Calu3 (cell line): ENCODE measurements at regions not wholly inside any gene's neighbourhood (a gene's known extent, or its start where the extent isn't known, plus 50 kb on each side); places are given as distances from the start of the nearest gene placed in this dataset.

ENCODE experiments used
- BruUV-seq: library from RNA; stranded (reverse); fragments of 400-500 nt; replicated peaks from 2 replicates; lab custom pipeline; 2021; lab: Mats Ljungman, UMichigan
- CTCF ChIA-PET: fragments of 300-600 bp; sonication (Branson Sonifier 250); formaldehyde crosslinking; loops from one replicate; lab custom pipeline; 2022; ENCODE audit warnings: antibody characterized with exemption; lab: Charles Lee
- DNase-seq: peaks from one replicate; pipeline ENCODE4 v3.0.0; 2022
- H3K27ac Mint-ChIP-seq: one replicate; pipeline ENCODE4 v1.8.0; 2022; ENCODE audit warnings: mixed read lengths; ENCODE audit not compliant: unreplicated experiment
- H3K27me3 Mint-ChIP-seq: one replicate; pipeline ENCODE4 v1.8.0; 2022; ENCODE audit warnings: mixed read lengths; ENCODE audit not compliant: unreplicated experiment
- H3K36me3 Mint-ChIP-seq: one replicate; pipeline ENCODE4 v1.8.0; 2022; ENCODE audit warnings: mild to moderate bottlenecking, moderate library complexity, mixed read lengths; ENCODE audit not compliant: insufficient read depth, unreplicated experiment
- H3K4me1 Mint-ChIP-seq: one replicate; pipeline ENCODE4 v1.8.0; 2022; ENCODE audit warnings: mild to moderate bottlenecking, low read depth, mixed read lengths; ENCODE audit not compliant: unreplicated experiment
- H3K4me3 Mint-ChIP-seq: one replicate; pipeline ENCODE4 v1.8.0; 2022; ENCODE audit warnings: mild to moderate bottlenecking, low read depth, moderate library complexity, mixed read lengths; ENCODE audit not compliant: unreplicated experiment
- H3K9me3 Mint-ChIP-seq: one replicate; pipeline ENCODE4 v1.8.0; 2022; ENCODE audit warnings: low read depth, mixed read lengths; ENCODE audit not compliant: unreplicated experiment
- CTCF ChIP-seq: fragments of 200-600 bp; IDR thresholded peaks from one replicate; pipeline ENCODE4 v1.8.0; 2022; ENCODE audit warnings: antibody characterized with exemption; ENCODE audit not compliant: unreplicated experiment
- intact Hi-C: fragments of 100-400 bp; cut with micrococcal nuclease; formaldehyde crosslinking; loops from one replicate; pipeline ENCODE4 v1.10.0; 2022; ENCODE audit not compliant: unreplicated experiment

GRCh38 chr12:33061844-33062243 is 165.3 kb upstream of the PKP2 start:
- CTCF ChIA-PET = no interaction called here
- TF ChIP-seq CTCF = no peak
- H3K4me1 Mint-ChIP-seq = no peaks in the 10 kb centered on the region
- no peak for DNase-seq
- no peaks in the 10 kb centered on the region for H3K27me3 Mint-ChIP-seq
- intact Hi-C loops = no loop called here
- no peak overlapping the region for H3K4me3 Mint-ChIP-seq
- no peaks in the 10 kb centered on the region for H3K36me3 Mint-ChIP-seq
- H3K9me3 Mint-ChIP-seq = no peaks in the 10 kb centered on the region
- H3K27ac Mint-ChIP-seq = no peak overlapping the region
- BruUV-seq = no TSS peak

GRCh38 chr12:33054371-33054770 is 157.8 kb upstream of the PKP2 start:
- no TSS peak for BruUV-seq
- no peaks in the 10 kb centered on the region for H3K36me3 Mint-ChIP-seq
- H3K4me1 Mint-ChIP-seq = no peaks in the 10 kb centered on the region
- intact Hi-C loops = no loop called here
- no peaks in the 10 kb centered on the region for H3K27me3 Mint-ChIP-seq
- H3K9me3 Mint-ChIP-seq = no peaks in the 10 kb centered on the region
- no peak for TF ChIP-seq CTCF
- no peak overlapping the region for H3K27ac Mint-ChIP-seq
- no peak for DNase-seq
- CTCF ChIA-PET = no interaction called here
- no peak overlapping the region for H3K4me3 Mint-ChIP-seq

GRCh38 chr12:33052141-33053051 is 155.8 kb upstream of the PKP2 start:
- no TSS peak for BruUV-seq

DNA sequence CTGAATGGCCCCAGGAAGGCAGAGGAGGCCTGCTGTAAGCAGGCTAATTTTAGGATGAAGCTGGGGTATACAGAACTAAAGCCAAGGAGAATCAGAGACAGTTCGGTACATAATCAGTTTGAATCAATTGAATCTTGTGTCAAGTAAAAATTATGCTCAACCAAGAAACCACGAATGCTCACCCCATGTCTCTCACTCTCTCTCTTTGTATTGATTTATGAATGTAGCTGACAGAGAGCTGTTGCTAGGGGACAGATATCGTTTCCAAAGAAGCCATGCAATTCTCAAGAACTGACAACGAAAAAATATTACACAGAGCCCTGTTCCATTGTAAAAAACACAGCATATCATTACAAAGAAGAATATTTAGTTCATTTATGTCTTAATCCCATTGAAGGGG is 151.1 kb upstream of the PKP2 start:
- DNase-seq = no peak
- no TSS peak for BruUV-seq
- Mint-ChIP-seq H3K4me1 (no peaks in the 10 kb centered on the region), H3K27ac (no peak overlapping the region), H3K9me3 (no peaks in the 10 kb centered on the region), H3K4me3 (no peak overlapping the region), H3K27me3 (no peaks in the 10 kb centered on the region), H3K36me3 (no peaks in the 10 kb centered on the region)
- intact Hi-C loops = no loop called here
- no peak for TF ChIP-seq CTCF
- CTCF ChIA-PET = no interaction called here

More at GRCh38 chr12:33052141-33053051, 155.8 kb upstream of the PKP2 start:
- Mint-ChIP-seq H3K4me3 (no peak overlapping the region), H3K4me1 (no peaks in the 10 kb centered on the region), H3K27ac (no peak overlapping the region), H3K9me3 (no peaks in the 10 kb centered on the region), H3K27me3 (no peaks in the 10 kb centered on the region), H3K36me3 (no peaks in the 10 kb centered on the region)
- no peak for DNase-seq
- intact Hi-C loops = no loop called here
- CTCF ChIA-PET = interaction anchor here (0.7 kb wide), 1 partner anchor 447 kb away, joined by 3 read pairs; no protein-coding TSS in a partner anchor
- TF ChIP-seq CTCF = no peak
